Fibroblast of the aortic adventitia (primary cell): ENCODE measurements at regions not wholly inside any gene's neighbourhood (a gene's known extent, or its start where the extent isn't known, plus 50 kb on each side); places are given as distances from the start of the nearest gene placed in this dataset.

Experiments used
- DNase-seq: peaks from one replicate; pipeline ENCODE4 v3.0.0-alpha.2; 2010; ENCODE audit warnings: low read depth
- H3K4me3 ChIP-seq: 2 replicates; pipeline ENCODE4 v1.5.1; 2011; ENCODE audit warnings: low read depth, mild to moderate bottlenecking, control low read depth, low read length, moderate library complexity
- TF ChIP-seq, protein P1 (sequence below): IDR thresholded peaks from 2 replicates; pipeline ENCODE4 v1.5.1; 2011; ENCODE audit warnings: mild to moderate bottlenecking, low read length, control low read depth, inconsistent platforms; ENCODE audit not compliant: insufficient read depth

DNA sequence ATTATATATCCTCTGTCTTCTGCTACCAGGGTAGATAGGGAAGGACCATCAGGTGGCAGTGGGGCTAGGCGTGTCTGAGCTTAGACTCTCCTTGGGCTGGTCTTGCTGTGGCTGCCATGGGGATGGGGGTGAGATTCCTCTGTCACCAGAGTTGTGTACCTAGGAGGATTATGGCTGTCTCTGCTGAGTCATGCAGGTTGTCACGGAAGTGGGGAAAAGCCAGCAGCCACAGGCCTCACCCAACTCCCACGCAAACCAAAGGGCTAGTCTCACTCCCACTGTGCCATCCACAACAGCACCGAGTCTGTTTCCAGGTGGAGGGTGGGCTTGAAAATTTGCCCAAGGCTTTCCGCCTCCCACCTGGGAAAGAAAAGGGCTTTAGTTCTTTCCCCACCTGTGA, 476.1 kb downstream of the CYLC2 start:
- no peak for DNase-seq
- no peak overlapping the region for H3K4me3 ChIP-seq
- TF ChIP-seq, protein P1, sequence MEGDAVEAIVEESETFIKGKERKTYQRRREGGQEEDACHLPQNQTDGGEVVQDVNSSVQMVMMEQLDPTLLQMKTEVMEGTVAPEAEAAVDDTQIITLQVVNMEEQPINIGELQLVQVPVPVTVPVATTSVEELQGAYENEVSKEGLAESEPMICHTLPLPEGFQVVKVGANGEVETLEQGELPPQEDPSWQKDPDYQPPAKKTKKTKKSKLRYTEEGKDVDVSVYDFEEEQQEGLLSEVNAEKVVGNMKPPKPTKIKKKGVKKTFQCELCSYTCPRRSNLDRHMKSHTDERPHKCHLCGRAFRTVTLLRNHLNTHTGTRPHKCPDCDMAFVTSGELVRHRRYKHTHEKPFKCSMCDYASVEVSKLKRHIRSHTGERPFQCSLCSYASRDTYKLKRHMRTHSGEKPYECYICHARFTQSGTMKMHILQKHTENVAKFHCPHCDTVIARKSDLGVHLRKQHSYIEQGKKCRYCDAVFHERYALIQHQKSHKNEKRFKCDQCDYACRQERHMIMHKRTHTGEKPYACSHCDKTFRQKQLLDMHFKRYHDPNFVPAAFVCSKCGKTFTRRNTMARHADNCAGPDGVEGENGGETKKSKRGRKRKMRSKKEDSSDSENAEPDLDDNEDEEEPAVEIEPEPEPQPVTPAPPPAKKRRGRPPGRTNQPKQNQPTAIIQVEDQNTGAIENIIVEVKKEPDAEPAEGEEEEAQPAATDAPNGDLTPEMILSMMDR = no peak

DNA sequence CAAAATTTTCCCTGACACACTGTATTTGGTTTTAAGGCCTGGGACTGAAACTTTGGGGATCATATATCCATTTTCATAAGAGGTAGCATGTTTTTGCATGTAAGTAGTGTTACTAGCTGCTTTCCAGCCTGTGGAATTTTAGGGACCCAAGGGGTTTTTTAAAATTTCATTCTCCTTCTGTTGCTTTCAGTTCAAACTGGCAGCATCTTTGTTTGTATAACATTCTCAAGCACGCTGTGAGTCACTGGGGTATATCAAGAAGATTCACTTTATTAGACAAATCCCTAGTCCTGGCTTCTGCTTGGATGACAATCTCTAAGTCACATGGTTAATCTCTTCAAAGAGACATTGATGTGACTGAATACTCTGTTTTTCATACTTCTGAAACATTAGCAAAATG, 479.0 kb downstream of the CYLC2 start:
- no peak for DNase-seq
- H3K4me3 ChIP-seq = no peak overlapping the region
- TF ChIP-seq, protein P1 = no peak

DNA sequence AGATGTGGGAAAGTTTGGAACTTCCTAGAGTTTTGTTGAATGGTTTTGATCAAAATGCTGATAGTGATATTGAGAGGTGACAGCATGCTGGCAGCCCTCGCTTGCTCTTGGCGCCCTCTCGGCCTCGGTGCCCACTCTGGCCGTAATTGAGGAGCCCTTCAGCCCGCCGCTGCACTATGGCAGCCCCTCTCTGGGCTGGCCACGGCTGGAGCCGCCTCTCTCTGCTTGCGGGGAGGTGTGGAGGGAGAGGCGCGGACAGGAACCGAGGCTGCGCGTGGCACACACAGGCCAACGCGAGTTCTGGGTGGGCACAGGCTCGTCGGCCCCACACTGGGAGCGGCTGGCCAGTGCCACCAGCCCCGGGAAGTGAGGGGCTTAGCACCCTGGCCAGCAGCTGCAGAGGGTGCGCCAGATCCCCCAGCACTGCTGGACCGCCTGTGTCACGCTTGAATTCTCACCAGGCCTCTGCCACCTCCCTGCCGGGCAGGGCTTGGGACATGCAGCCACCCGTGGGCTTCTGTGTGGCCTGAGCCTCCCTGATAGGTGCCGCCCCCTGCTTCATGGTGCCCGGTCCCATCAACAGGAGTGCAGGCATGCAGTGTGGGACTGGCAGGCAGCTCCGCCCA, 488.5 kb downstream of the CYLC2 start:
- no peak for DNase-seq
- TF ChIP-seq, protein P1 = no peak
- H3K4me3 ChIP-seq = no peak overlapping the region

DNA sequence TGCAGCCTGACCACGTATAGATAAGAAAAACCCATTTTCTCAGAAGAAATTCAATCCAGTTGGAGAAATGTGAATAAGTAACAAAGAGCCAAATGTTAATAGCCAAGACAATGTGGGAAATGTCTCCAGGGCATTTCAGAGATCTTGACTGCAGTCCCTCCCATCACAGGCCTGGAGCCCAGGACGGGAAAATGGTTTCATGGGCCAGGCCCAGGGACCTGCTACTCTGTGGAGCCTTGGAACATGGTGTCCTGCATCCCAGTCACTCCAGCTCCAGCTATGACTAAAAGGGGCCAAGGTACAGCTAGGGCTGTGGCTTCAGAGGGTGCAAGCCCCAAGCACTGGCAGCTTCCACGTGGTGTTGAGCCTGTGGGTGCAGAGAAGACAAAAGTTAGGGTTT, 490.0 kb downstream of the CYLC2 start:
- DNase-seq = no peak
- H3K4me3 ChIP-seq = no peak overlapping the region
- TF ChIP-seq, protein P1 = no peak

DNA sequence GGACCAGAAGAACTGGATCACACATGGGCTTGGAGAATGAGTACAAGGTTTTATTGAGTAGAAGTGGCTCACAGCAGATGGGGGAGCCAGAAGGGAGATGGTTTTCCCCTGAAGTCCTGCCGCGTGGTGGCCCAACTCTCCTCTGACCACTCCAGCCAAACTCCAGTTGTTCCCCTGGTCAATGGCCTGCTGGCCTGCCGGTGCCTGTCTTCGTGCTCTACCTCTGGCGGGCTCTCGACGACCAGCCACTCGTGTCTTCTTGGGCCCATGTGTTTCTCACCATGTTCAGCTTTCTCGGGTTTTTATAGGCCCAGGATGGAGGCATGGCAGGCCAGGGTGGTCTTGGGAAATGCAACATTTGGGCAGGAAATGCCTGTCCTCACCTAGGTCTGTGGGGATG, 519.6 kb downstream of the CYLC2 start:
- TF ChIP-seq, protein P1 = no peak
- H3K4me3 ChIP-seq = no peak overlapping the region
- no peak for DNase-seq

DNA sequence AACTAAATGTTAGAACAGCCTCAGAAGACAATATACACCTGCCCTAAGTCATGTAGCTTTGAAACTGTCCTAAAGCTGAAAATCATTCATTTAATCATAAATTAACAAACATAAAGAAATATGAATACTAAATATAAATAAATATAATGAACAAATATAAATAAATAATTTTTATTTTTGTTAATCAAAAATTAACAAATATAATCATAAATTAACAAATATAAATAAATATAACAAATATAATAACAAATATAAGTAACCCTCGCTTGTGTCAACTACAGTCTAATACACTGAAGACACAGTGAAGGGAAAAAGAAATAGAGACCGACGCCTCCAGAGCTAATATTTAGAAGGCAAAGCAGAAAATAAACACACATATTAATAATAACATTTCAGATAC, 527.3 kb downstream of the CYLC2 start:
- TF ChIP-seq, protein P1 = no peak
- no peak for DNase-seq
- no peak overlapping the region for H3K4me3 ChIP-seq

DNA sequence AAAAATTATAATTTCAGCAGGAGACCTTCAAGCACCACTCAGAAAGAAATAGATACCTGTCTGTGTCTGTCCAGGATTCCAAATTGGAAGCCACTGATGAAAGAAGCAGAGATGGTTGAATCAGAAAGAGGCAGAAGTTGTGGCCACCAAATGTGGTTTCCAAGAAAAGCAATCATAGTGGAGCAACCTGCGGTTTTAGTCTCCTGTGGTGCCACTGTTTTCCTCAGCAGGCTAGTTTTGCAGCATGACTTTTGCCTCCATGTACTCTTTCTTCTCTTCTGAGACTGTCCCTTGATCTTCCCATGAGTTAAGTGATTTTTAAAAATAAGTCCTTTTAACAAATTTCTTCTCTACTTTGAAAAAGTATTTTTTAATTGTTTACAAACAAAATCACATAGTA, 535.8 kb downstream of the CYLC2 start:
- no peak for DNase-seq
- no peak overlapping the region for H3K4me3 ChIP-seq
- TF ChIP-seq, protein P1 = no peak
